H9 (cell line): ENCODE measurements at regions not wholly inside any gene's neighbourhood (a gene's known extent, or its start where the extent isn't known, plus 50 kb on each side); places are given as distances from the start of the nearest gene placed in this dataset.
"Not testable (repeated sequence)": the region's sequence is repeated elsewhere in the genome, so short reads cannot be mapped to it uniquely, and the experiment has no call there.

ENCODE experiments used
- DNase-seq: peaks from one replicate; pipeline ENCODE4 v3.0.0-alpha.2; 2017
- H2AFZ ChIP-seq: one replicate; pipeline ENCODE4 v1.6.1; 2013; ENCODE audit warnings: mild to moderate bottlenecking, low read length, control low read depth, moderate library complexity
- H2AK5ac ChIP-seq: 2 replicates; pipeline ENCODE4 v1.6.1; 2013; ENCODE audit warnings: low read length, control low read depth, mixed read lengths; ENCODE audit not compliant: insufficient read length
- H2BK120ac ChIP-seq: one replicate; pipeline ENCODE4 v1.6.1; 2013; ENCODE audit warnings: low read depth, mild to moderate bottlenecking, low read length, control low read depth, inconsistent platforms; ENCODE audit not compliant: poor library complexity, severe bottlenecking
- H2BK12ac ChIP-seq: 2 replicates; pipeline ENCODE4 v1.6.1; 2013; ENCODE audit warnings: low read length, control low read depth, mixed read lengths, low read depth; ENCODE audit not compliant: insufficient read length
- H2BK15ac ChIP-seq: 2 replicates; pipeline ENCODE4 v1.6.1; 2013; ENCODE audit warnings: low read depth, low read length, control low read depth
- H2BK20ac ChIP-seq: one replicate; pipeline ENCODE4 v1.6.1; 2013; ENCODE audit warnings: low read depth, mild to moderate bottlenecking, low read length, control low read depth, inconsistent platforms; ENCODE audit not compliant: poor library complexity, severe bottlenecking
- H2BK5ac ChIP-seq: 2 replicates; pipeline ENCODE4 v1.6.1; 2013; ENCODE audit warnings: low read length, control low read depth, mixed read lengths; ENCODE audit not compliant: insufficient read length
- H3K14ac ChIP-seq: 2 replicates; pipeline ENCODE4 v1.6.1; 2013; ENCODE audit warnings: low read length, control low read depth; ENCODE audit not compliant: insufficient read depth
- H3K18ac ChIP-seq: 2 replicates; pipeline ENCODE4 v1.6.1; 2013; ENCODE audit warnings: low read depth, mild to moderate bottlenecking, mixed read lengths, low read length, control low read depth; ENCODE audit not compliant: insufficient read length
- H3K23ac ChIP-seq: 2 replicates; pipeline ENCODE4 v1.6.1; 2013; ENCODE audit warnings: low read length, control low read depth, mixed read lengths, low read depth; ENCODE audit not compliant: insufficient read length
- H3K23me2 ChIP-seq: 2 replicates; pipeline ENCODE4 v1.6.1; 2013; ENCODE audit warnings: low read depth, mild to moderate bottlenecking, mixed read lengths, low read length, control low read depth; ENCODE audit not compliant: insufficient read length, poor library complexity, severe bottlenecking
- H3K27ac ChIP-seq: 2 replicates; pipeline ENCODE4 v1.5.1; 2013; ENCODE audit warnings: low read length, control low read depth, mixed read lengths, low read depth; ENCODE audit not compliant: insufficient read length
- H3K27me3 ChIP-seq: 2 replicates; pipeline ENCODE4 v1.6.1; 2013; ENCODE audit warnings: low read length, control low read depth, inconsistent platforms; ENCODE audit not compliant: insufficient read depth
- H3K4ac ChIP-seq: 2 replicates; pipeline ENCODE4 v1.6.1; 2013; ENCODE audit warnings: low read depth, mild to moderate bottlenecking, control low read depth, inconsistent platforms, low read length, moderate library complexity
- H3K4me1 ChIP-seq: 2 replicates; pipeline ENCODE4 v1.6.1; 2013; ENCODE audit warnings: low read length, control low read depth, inconsistent platforms; ENCODE audit not compliant: insufficient read depth
- H3K4me2 ChIP-seq: 2 replicates; pipeline ENCODE4 v1.6.1; 2013; ENCODE audit warnings: low read length, control low read depth, mixed read lengths; ENCODE audit not compliant: insufficient read length, insufficient read depth
- H3K56ac ChIP-seq: 2 replicates; pipeline ENCODE4 v1.6.1; 2013; ENCODE audit warnings: low read depth, mild to moderate bottlenecking, mixed read lengths, low read length, control low read depth; ENCODE audit not compliant: insufficient read length
- H3K79me1 ChIP-seq: 2 replicates; pipeline ENCODE4 v1.6.1; 2013; ENCODE audit warnings: low read depth, mild to moderate bottlenecking, moderate library complexity, low read length, control low read depth, inconsistent platforms; ENCODE audit not compliant: insufficient read depth, poor library complexity, severe bottlenecking
- H3K79me2 ChIP-seq: 2 replicates; pipeline ENCODE4 v1.6.1; 2013; ENCODE audit warnings: low read length, control low read depth, inconsistent platforms; ENCODE audit not compliant: insufficient read depth
- H3K9ac ChIP-seq: 2 replicates; pipeline ENCODE4 v1.6.1; 2013; ENCODE audit warnings: low read length, control low read depth, mixed read lengths; ENCODE audit not compliant: insufficient read length; ENCODE audit errors: extremely low read depth
- H3K9me3 ChIP-seq: one replicate; pipeline ENCODE4 v1.6.1; 2013; ENCODE audit warnings: low read depth, low read length, inconsistent platforms; ENCODE audit not compliant: control insufficient read depth
- H3T11ph ChIP-seq: one replicate; pipeline ENCODE4 v1.6.1; 2013; ENCODE audit warnings: mild to moderate bottlenecking, low read length, control low read depth, inconsistent platforms
- H4K20me1 ChIP-seq: one replicate; pipeline ENCODE4 v1.6.1; 2013; ENCODE audit not compliant: control insufficient read depth, insufficient read length, insufficient read depth
- H4K5ac ChIP-seq: 2 replicates; pipeline ENCODE4 v1.6.1; 2013; ENCODE audit warnings: low read depth, mild to moderate bottlenecking, mixed read lengths, low read length, control low read depth; ENCODE audit not compliant: insufficient read length
- H4K8ac ChIP-seq: replicated peaks from 2 replicates; pipeline ENCODE4 v1.6.1; 2013; ENCODE audit warnings: low read length, control low read depth, mixed read lengths, low read depth; ENCODE audit not compliant: insufficient read length
- H4K91ac ChIP-seq: 2 replicates; pipeline ENCODE4 v1.6.1; 2013; ENCODE audit warnings: low read depth, mild to moderate bottlenecking, moderate library complexity, mixed read lengths, low read length, control low read depth; ENCODE audit not compliant: insufficient read length
- H3K27ac Mint-ChIP-seq, 3 experiments: 2 replicates in 2 of 3; 3 replicates in 1 of 3; pipeline ENCODE4 v1.8.0; 2020 to 2021; ENCODE audit warnings: mixed read lengths in 3 of 3, mild to moderate bottlenecking in 1 of 3, moderate library complexity in 1 of 3
- H3K27me3 Mint-ChIP-seq: 2 replicates; pipeline ENCODE4 v1.8.0; 2021; ENCODE audit warnings: low read depth, mild to moderate bottlenecking, moderate library complexity, mixed read lengths
- H3K36me3 Mint-ChIP-seq, 3 experiments: 2 replicates in 2 of 3; 3 replicates in 1 of 3; pipeline ENCODE4 v1.8.0; 2020 to 2021; ENCODE audit warnings: low read depth in 3 of 3, mixed read lengths in 3 of 3; ENCODE audit not compliant: insufficient read depth in 1 of 3
- H3K4me1 Mint-ChIP-seq, 2 experiments: 2 replicates each; pipeline ENCODE4 v1.8.0; 2020; ENCODE audit warnings: mixed read lengths in 2 of 2
- H3K4me3 Mint-ChIP-seq, 2 experiments: 2 replicates in 1 of 2; 3 replicates in 1 of 2; pipeline ENCODE4 v1.8.0; 2020 to 2021; ENCODE audit warnings: mild to moderate bottlenecking in 2 of 2, mixed read lengths in 2 of 2, moderate library complexity in 1 of 2
- H3K9me3 Mint-ChIP-seq, 2 experiments: 2 replicates in 1 of 2; 3 replicates in 1 of 2; pipeline ENCODE4 v1.8.0; 2020; ENCODE audit warnings: mild to moderate bottlenecking in 2 of 2, mixed read lengths in 2 of 2, moderate library complexity in 1 of 2
- WGBS: extraction: QIAGEN DNeasy Blood & Tissue Kit; methylation state at CpG from one replicate; pipeline ENCODE4 v1.1.7; 2013; ENCODE audit warnings: missing lambda C conversion rate, low lambda C conversion rate, mixed read lengths; ENCODE audit not compliant: insufficient read length; ENCODE audit errors: extremely low coverage; 5-methylcytosine and 5-hydroxymethylcytosine counted together
- TF ChIP-seq, protein P1 (sequence below): fragments of 200-600 bp; sonication (generic); conservative IDR thresholded peaks from 3 replicates; pipeline ENCODE4 v1.8.0; 2021; ENCODE audit warnings: antibody characterized with exemption, mild to moderate bottlenecking

DNA sequence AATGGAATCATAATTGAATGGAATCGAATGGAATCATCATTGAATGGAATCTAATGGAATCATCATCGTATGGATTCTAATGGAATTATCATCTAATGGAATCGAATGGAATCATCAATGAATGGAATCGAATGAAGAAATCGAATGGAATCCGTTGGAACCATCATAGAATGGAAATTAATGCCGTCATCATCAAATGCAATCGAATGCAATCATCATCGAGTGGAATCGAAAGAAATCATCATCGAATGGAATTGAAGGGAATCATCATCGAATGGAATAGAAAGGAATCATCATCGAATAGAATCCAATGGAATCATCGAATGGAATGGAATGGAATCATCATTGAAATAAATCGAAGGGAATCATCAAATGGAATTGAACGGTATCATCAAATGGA lies 217.2 kb downstream of the SHCBP1 start:
- H3K18ac ChIP-seq, result no peak overlapping the region
- no peak overlapping the region for H3K56ac ChIP-seq
- H3K9me3 Mint-ChIP-seq, result peaks cover 38 to 55% of the 10 kb centered on the region in 2 experiments
- no peak for DNase-seq
- peaks cover 61% of the 10 kb centered on the region for H3K9me3 ChIP-seq
- H3K4me1 Mint-ChIP-seq, result no peaks in the 10 kb centered on the region
- H3K9ac ChIP-seq, result no peak overlapping the region
- H3K14ac ChIP-seq, result no peak overlapping the region
- H4K20me1 ChIP-seq, result no peaks in the 10 kb centered on the region
- H3K23ac ChIP-seq, result no peak overlapping the region
- H3K79me2 ChIP-seq, result no peaks in the 10 kb centered on the region
- H3K4me3 Mint-ChIP-seq, result no peak overlapping the region
- H3K27me3 Mint-ChIP-seq, result peaks cover 5% of the 10 kb centered on the region; the same call in 1 of the 2 replicates
- no peak overlapping the region for H3K4ac ChIP-seq
- no peaks in the 10 kb centered on the region for H3K79me1 ChIP-seq
- TF ChIP-seq, protein P1, sequence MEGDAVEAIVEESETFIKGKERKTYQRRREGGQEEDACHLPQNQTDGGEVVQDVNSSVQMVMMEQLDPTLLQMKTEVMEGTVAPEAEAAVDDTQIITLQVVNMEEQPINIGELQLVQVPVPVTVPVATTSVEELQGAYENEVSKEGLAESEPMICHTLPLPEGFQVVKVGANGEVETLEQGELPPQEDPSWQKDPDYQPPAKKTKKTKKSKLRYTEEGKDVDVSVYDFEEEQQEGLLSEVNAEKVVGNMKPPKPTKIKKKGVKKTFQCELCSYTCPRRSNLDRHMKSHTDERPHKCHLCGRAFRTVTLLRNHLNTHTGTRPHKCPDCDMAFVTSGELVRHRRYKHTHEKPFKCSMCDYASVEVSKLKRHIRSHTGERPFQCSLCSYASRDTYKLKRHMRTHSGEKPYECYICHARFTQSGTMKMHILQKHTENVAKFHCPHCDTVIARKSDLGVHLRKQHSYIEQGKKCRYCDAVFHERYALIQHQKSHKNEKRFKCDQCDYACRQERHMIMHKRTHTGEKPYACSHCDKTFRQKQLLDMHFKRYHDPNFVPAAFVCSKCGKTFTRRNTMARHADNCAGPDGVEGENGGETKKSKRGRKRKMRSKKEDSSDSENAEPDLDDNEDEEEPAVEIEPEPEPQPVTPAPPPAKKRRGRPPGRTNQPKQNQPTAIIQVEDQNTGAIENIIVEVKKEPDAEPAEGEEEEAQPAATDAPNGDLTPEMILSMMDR, result no peak
- no peak overlapping the region for H2BK12ac ChIP-seq
- H3K27me3 ChIP-seq, result no peaks in the 10 kb centered on the region
- no peak overlapping the region for H4K91ac ChIP-seq
- no peak overlapping the region for H2BK15ac ChIP-seq
- H2AFZ ChIP-seq, result no peak overlapping the region
- no peaks in the 10 kb centered on the region for H3K23me2 ChIP-seq
- H4K5ac ChIP-seq, result no peak overlapping the region
- H3K36me3 Mint-ChIP-seq, result peaks cover 14 to 30% (median 21%) of the 10 kb centered on the region in 3 experiments
- no CpG with 5 or more reads among the region's 16 CpGs for WGBS
- no peak overlapping the region for H3K27ac Mint-ChIP-seq
- no peak overlapping the region for H2BK20ac ChIP-seq
- no peak overlapping the region for H2BK5ac ChIP-seq
- no peak overlapping the region for H4K8ac ChIP-seq
- no peak overlapping the region for H3K27ac ChIP-seq
- H2BK120ac ChIP-seq, result no peak overlapping the region
- H2AK5ac ChIP-seq, result no peak overlapping the region
- H3T11ph ChIP-seq, result no peak overlapping the region
- no peaks in the 10 kb centered on the region for H3K4me1 ChIP-seq
- H3K4me2 ChIP-seq, result no peak overlapping the region

DNA sequence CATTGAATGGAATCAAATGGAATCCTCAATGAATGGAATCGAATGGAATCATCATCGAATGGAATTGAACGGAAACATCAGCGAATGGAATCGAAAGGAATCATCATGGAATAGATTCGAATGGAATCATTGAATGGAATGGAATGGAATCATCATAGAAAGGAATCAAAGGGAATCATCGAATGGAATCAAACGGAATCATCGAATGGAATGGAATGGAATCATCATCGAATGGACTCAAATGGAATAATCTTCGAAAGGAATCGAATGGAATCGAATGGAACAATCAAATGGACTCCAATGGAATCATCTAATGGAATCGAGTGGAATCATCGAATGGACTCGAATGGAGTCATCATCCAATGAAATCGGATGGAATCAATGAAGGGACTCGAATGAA lies 222.6 kb downstream of the SHCBP1 start:
- H3K4me3 Mint-ChIP-seq, H3K4ac ChIP-seq, H3K4me1 Mint-ChIP-seq, H3K23ac ChIP-seq, H3K9ac ChIP-seq, H3K27ac ChIP-seq, H4K91ac ChIP-seq, H3K14ac ChIP-seq, H3K27ac Mint-ChIP-seq, H3K4me1 ChIP-seq, H4K20me1 ChIP-seq, H3K56ac ChIP-seq, H2BK12ac ChIP-seq, H3K27me3 ChIP-seq, H3T11ph ChIP-seq, H3K23me2 ChIP-seq, H3K79me1 ChIP-seq, H4K5ac ChIP-seq, H2BK120ac ChIP-seq, H2AK5ac ChIP-seq, H2BK5ac ChIP-seq, H2BK15ac ChIP-seq, H4K8ac ChIP-seq, H3K4me2 ChIP-seq, H3K18ac ChIP-seq, DNase-seq, H2BK20ac ChIP-seq, H3K79me2 ChIP-seq, H2AFZ ChIP-seq: not testable (repeated sequence)
- Mint-ChIP-seq H3K9me3 (peaks cover 14 to 18% of the 10 kb centered on the region in 2 experiments), H3K27me3 (peaks cover 12% of the 10 kb centered on the region), H3K36me3 (peaks cover 4 to 12% (median 6%) of the 10 kb centered on the region in 3 experiments)
- peaks cover 16% of the 10 kb centered on the region for H3K9me3 ChIP-seq
- no CpG with 5 or more reads among the region's 18 CpGs for WGBS
